AG04449 (cell line): ENCODE measurements at regions not wholly inside any gene's neighbourhood (a gene's known extent, or its start where the extent isn't known, plus 50 kb on each side); places are given as distances from the start of the nearest gene placed in this dataset.
A peak's percentile ranks its signal among the peaks of the same experiment; 100 is the strongest.

Source experiments
- CTCF ChIA-PET: fragments of 350-600 bp; formaldehyde crosslinking; extraction: SDS; loops from one replicate; lab custom pipeline; 2021; ENCODE audit warnings: antibody characterized with exemption; lab: Yijun Ruan, JAX
- POLR2A ChIA-PET: fragments of 400-600, 350-600 bp; formaldehyde crosslinking; extraction: SDS; loops from one replicate; lab custom pipeline; 2020; ENCODE audit warnings: antibody characterized with exemption, inconsistent platforms; lab: Yijun Ruan, JAX
- DNase-seq: peaks from one replicate; pipeline ENCODE4 v3.0.0-alpha.2; 2010; ENCODE audit warnings: low read depth, low spot score
- H3K4me3 ChIP-seq: 2 replicates; pipeline ENCODE4 v1.5.1; 2011; ENCODE audit warnings: low read depth, mild to moderate bottlenecking, control low read depth, low read length
- CTCF ChIP-seq: IDR thresholded peaks from one replicate; pipeline ENCODE4 v1.5.1; 2011; ENCODE audit warnings: mild to moderate bottlenecking, moderate library complexity, low read length, control low read depth, inconsistent platforms; ENCODE audit not compliant: insufficient read depth; ENCODE audit errors: missing control alignments

- DNase-seq: no peak
- no peak for TF ChIP-seq CTCF
- H3K4me3 ChIP-seq: no peak overlapping the region
- ChIA-PET POLR2A (no interaction called here), CTCF (no interaction called here)
These were observed 632.2 kb downstream of the SATB2 start for GRCh38 chr2:198825534-198825933.

- ChIA-PET CTCF (no interaction called here), POLR2A (no interaction called here)
- no peak for TF ChIP-seq CTCF
- DNase-seq: no peak
- no peak overlapping the region for H3K4me3 ChIP-seq
These were observed 640.2 kb downstream of the SATB2 start for GRCh38 chr2:198817536-198817935.

- CTCF ChIA-PET: no interaction called here
- H3K4me3 ChIP-seq: no peak overlapping the region
- no peak for DNase-seq
- POLR2A ChIA-PET: no interaction called here
- TF ChIP-seq CTCF: no peak
These were observed 642.1 kb downstream of the SATB2 start for GRCh38 chr2:198815626-198816025.

GRCh38 chr2:198811198-198811597 is 646.5 kb downstream of the SATB2 start:
- no peak for DNase-seq
- no peak for TF ChIP-seq CTCF
- ChIA-PET CTCF (no interaction called here), POLR2A (no interaction called here)
- no peak overlapping the region for H3K4me3 ChIP-seq

- DNase-seq: no peak
- ChIA-PET CTCF (no interaction called here), POLR2A (no interaction called here)
- no peak overlapping the region for H3K4me3 ChIP-seq
- no peak for TF ChIP-seq CTCF
These were observed 647.8 kb downstream of the SATB2 start for GRCh38 chr2:198809976-198810375.

GRCh38 chr2:198807131-198807530 is 650.6 kb downstream of the SATB2 start:
- ChIA-PET CTCF (no interaction called here), POLR2A (no interaction called here)
- no peak for TF ChIP-seq CTCF
- DNase-seq: peak; percentile 38
- no peak overlapping the region for H3K4me3 ChIP-seq
